ENCODE measurements at regions not wholly inside any gene's neighbourhood (a gene's known extent, or its start where the extent isn't known, plus 50 kb on each side); places are given as distances from the start of the nearest gene placed in this dataset.
"Not testable (repeated sequence)": the region's sequence is repeated elsewhere in the genome, so short reads cannot be mapped to it uniquely, and the experiment has no call there.

DNA sequence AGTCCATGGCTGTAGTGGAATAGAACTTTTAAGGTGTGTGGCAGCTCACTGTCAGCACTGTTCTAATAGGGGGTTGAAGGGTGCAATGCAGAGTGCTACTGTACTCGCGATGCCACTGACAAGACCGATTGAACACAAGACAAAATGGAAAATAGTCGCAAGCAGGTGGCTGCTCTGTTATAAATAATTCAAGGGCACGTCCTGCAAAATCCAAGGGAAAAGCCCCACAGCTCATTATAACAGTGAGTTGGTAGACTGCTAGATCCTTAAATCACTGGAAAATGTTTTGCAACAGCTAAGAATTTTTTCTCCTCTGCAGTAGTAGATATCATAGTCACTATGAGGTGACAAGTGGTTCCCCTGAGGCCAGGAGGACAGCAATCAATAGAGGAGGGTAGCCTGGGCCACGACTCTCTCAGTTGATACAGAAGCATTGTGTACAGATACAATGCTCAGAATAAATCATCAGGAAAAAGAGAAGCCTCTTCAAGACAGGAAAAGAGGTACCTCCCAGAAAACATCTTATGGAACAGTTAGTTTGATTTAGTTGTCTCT is 926.3 kb downstream of the TLE4 start:
- DNase-seq: no peak

- DNase-seq: no peak
Measured at GRCh38 chr9:80496901-80497556, 925.3 kb downstream of the TLE4 start.

DNA sequence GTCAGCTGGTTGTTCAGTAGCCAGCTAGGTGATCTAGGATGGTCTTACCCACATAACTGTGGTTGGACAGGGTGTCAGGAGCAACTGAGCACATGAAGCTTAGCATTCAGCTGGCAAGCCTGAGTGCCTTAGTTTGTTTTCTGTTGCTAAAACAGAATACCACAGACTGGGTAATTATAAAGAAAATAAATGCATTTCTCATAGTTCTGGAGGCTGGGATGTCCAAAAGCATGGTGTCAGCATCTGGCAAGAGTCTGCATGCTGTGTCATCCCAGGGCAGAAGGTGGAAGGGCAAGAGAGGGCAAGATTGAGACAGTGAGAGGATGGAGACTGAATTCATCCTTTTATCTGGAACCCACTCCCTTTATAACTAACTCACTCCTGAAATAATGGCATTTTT is 921.5 kb downstream of the TLE4 start:
- no peak for DNase-seq

DNA sequence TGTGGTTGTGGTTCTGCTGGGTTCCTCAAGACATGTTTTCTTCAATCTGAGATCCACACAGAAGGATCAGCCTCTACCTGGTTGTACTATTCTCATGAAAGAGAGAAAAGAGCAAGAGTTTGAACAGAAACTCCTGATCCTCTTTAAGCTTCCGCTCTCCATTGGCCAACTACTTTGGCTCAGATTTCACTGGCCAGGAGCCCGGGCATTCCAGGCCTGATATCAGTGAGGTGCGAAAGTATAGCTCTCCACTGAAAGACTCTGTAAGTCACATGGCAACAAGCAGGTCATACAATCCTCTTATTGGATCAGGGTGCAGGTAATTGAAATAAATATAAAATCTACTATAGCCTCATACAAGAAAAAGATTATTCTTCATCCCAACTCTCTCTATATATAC is 920.5 kb downstream of the TLE4 start:
- DNase-seq: no peak

DNA sequence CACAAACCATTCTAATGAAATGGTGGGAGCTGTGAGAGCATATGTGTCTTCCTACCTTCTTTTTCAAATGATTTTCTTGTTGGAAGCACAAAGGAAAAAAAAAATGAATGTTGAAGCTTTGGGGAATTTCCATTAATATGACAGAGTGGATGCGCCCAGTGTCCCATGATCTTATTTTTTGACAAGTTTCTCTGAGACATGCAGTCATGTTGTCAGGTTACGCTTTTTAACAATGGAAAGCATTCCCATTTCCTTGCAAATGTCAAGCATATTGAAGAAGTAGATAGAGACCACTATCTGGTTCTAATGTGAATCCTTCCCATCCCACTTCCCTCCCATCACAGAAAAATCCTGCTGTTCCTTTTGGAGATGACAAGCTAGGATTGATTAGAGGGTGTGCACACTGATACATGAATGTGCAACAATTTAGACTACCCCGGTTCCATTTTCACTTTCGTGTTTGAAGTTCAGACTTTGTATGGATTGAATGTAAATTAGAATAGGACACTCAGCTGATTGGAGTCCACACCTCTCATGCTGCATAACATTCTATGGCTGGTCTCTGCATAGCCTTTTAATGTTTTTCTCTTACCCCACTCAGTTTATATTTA is 919.4 kb downstream of the TLE4 start:
- no peak for DNase-seq

DNA sequence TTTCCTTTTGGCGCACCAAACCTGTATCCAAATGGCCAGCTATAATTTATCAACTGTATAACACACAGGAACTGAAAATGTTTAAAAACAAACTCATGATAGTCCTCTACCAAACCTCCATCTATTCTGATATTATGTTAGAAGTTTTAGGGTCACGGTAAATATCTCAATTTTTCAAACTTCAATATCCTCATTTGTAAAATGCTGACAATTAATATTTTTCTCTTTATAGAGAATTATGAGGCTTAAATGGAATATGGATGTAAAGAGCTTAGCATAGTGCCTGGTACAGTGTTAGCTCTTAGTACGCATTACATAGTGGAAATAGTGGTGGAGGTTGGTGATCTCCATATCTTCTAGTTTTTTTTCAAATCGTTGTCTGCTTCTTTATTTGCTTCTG is 917.6 kb downstream of the TLE4 start:
- no peak for DNase-seq

- no peak for DNase-seq
Measured at GRCh38 chr9:80485420-80486250, 913.9 kb downstream of the TLE4 start.

GRCh38 chr9:80482251-80482650 is 910.5 kb downstream of the TLE4 start:
- DNase-seq: not testable (repeated sequence)

- no peak for DNase-seq
Measured at GRCh38 chr9:80467632-80468031, 895.9 kb downstream of the TLE4 start.

DNA sequence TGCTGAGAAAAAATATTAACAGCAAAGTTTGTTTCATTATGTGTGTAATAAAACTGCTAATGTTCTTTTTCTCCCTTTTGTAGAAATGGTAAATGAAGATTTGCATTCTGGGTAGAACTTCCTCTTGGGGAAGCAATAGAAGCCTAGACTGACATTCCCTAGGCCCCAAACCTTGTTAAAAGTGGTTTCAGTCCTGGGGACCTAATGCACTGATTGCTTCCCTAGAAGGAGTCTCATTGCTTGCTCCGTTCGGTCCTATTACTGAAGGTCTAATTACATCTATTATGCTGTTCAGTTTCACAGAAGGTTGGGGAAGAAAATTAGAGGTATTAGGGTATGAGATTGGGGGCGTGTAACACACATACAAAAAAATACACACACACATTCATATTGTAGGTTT is 893.8 kb downstream of the TLE4 start:
- no peak for DNase-seq

DNA sequence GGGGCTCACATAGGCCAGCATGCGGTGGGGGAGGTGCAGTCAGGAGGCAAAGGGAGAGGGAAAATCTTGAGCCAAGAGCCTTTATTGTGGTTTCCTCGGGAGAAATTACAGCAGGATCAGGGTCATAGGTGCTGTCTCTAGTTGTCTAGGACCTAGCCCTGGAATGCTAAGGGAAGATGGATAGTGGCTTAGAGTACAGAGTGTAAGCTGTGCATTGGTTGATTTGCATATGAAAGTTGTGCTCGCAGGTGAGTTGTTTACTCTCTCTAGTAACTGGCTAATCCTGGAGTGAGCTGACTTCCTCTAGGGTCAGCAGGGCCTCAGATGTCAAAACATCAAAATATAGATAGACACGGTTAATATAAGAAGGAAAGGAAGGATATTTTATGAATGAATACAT is 877.7 kb downstream of the TLE4 start:
- DNase-seq: no peak

DNA sequence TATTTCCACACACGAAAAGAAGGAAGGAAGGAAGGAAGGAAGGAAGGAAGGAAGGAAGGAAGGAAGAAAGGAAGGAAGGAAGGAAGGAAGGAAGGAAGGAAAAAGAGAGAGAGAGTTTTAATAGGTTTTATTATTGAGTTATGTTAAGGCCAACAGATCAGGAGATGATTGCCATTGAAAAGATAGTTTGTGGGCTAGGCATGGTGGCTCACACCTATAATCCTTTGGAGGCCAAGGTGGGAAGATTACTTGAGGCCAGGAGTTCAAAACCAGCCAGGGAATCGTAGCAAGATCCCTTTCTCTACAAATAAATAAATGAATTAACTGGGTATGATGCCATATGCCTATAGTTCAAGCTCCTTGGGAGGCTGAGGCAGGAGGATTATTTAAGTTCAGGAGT is 877.2 kb downstream of the TLE4 start:
- no peak for DNase-seq

DNA sequence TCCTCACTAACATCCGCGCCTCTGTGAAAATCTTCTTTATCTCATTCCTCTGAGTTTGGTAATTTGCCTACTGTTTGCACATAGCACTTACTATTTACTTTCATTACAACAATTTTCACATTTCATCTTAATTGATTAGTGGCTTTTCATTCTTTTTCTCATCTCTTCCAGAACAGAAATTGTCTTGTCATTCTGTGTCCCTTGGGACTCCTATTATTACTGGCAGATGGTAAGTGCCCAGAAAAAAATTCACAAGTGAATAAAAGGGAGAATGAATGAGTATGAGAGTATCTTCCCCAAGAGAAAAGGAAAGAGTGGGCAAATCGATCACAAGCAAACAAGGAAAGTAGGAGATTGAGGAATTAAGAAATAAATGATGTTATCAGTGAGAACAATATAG is 876.1 kb downstream of the TLE4 start:
- no peak for DNase-seq

DNA sequence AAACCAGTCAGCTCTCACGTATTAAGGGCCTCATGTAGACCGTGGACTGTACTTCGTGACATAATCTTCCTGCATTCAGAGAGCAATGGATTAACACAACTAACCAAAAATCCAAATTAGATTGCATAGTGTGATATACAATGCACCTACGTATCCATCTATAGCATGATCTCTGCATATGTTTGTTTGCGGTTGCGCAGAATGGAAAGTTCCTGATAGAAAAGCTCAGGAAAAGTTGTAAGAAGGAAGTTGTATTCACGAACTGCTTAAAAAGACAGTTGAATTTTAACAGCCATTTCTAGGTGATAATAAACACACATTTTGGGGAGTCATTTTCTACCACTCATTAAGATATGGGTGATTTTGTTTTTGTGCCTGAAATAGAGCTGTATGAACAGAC is 869.0 kb downstream of the TLE4 start:
- no peak for DNase-seq

DNA sequence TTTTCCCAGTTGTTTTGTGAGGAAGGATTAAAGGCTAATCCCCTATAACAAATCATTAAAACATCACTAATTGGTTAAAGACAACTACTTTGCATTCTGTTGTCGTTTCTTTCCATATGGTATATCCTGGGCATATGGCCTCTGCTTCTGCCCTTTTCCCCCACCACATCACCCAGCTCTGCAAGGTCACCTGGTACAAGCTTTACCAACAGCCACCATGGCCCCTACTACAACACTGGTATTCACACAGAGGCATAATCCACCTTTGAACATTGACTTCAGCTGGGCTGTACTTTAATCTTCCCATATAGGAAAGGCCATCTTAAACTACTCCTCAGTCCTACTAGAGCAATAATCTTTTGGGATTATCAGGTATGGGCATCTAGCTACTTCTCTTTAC is 866.1 kb downstream of the TLE4 start:
- DNase-seq: no peak

GRCh38 chr9:80437091-80437640 is 865.4 kb downstream of the TLE4 start:
- no peak for DNase-seq

DNA sequence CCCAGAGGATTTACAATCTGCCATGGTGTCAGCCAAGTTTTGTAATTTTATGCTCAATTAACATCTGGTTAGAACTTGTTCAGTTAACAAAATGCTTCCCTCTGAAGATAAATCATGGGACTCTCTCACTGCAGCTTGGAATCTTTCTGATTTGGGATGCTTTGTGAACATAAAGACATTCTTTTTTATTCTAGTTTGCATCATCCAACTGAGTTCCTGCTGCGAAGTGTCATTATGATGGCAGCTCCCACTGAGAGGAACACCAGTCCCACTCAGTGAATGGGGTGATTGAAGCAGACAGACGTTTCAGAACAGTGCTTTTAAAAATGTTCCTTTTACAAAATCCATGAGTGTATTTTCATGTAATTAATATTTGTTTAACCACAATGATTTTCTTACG is 863.8 kb downstream of the TLE4 start:
- no peak for DNase-seq

DNA sequence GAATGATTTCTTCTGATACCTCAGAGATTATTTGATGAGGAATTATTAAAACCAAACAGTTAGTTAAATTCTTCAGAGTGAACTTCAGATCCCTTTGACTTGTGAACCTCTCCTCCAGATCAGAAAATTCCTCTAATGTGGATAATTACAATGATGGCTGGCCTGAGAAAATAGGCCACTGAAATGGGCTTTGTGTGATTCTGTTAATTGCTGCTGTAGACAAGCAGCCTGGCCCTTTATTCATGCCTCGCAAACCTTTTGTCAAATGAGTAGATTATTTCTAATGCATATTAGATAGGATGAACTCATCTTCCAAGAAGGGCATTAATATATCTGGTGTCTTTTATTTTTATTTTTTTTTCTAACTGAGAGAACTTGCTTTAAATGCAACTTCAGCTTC is 855.2 kb downstream of the TLE4 start:
- DNase-seq: no peak

- DNase-seq: no peak
Measured at GRCh38 chr9:80417211-80417773, 845.5 kb downstream of the TLE4 start.

DNA sequence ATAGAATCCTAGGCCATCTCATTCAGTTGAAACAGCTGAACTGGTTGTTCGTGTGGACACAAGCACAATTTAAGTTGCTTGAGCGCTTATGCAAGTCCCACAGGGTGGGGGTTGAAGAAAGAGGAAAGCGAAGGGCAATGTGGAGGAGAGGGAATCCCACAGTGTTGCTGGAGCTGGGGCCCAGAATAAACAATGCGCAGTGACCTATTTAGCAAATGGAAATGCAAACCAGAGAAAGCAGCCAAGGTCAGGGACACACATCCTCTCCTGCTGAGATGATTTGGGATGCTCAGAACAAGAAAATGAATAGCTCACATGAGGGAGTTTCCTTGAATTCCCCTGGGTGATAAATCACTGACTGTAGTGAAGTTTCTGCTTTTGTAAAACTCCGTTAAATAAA is 838.3 kb downstream of the TLE4 start:
- DNase-seq: no peak

GRCh38 chr9:80407220-80407619 is 835.5 kb downstream of the TLE4 start:
- DNase-seq: no peak

- DNase-seq: no peak
Measured at GRCh38 chr9:80401243-80401642, 829.5 kb downstream of the TLE4 start.

- no peak for DNase-seq
Measured at GRCh38 chr9:80400624-80401230, 829.0 kb downstream of the TLE4 start.

Data from activated CD4-positive, alpha-beta T cell treated with anti-CD3 and anti-CD28 coated beads, Interleukin-2, amount 50 U/mL, for 4 hours (primary cell).